HG03060 (cell line): ENCODE measurements at regions not wholly inside any gene's neighbourhood (a gene's known extent, or its start where the extent isn't known, plus 50 kb on each side); places are given as distances from the start of the nearest gene placed in this dataset.
"Not testable (repeated sequence)": the region's sequence is repeated elsewhere in the genome, so short reads cannot be mapped to it uniquely, and the experiment has no call there.

Source experiments
- ATAC-seq: cut with Tn5 transposase; IDR thresholded peaks from one replicate; pipeline ENCODE4 v1.9.1; 2021; ENCODE audit warnings: low read depth, moderate number of reproducible peaks; ENCODE audit not compliant: unreplicated experiment

DNA sequence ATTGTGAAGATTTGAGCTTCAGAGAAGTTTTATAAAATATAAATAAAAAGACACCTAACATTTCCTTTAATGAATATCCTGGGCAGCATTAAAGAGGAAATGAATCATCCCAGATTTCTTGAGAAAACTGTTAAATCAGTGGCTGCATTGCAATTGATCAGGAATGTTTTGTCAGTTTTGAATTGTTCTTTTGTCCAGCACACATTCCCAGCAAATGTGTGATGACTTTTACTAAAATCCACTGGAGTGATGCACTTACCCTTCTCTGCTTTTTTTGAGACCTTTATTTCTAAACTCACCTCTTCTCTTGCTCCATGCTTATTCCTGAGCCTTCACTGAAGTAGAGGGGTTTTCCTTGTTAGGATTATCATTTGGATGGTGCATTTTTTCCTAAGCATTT lies 1307.2 kb downstream of the CDH8 start:
- no peak for ATAC-seq

DNA sequence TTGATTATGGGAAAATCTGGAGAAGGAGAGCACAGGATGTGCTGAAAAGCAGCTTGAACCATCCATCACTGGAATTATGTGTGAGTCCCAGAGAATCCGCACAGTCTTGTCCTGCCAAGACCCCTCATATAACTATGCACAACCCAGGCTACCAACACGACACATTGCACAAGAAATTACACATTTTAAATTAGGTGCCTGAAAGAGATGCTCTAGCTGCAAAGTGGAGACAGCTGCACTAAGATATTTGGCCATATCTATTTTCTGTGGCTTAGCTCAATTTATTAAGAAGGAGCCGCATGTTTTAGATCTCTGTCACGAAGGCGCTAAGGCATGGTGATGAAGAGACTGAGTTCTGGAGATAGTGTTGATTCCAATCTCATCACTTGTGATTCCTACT lies 1308.4 kb downstream of the CDH8 start:
- no peak for ATAC-seq

DNA sequence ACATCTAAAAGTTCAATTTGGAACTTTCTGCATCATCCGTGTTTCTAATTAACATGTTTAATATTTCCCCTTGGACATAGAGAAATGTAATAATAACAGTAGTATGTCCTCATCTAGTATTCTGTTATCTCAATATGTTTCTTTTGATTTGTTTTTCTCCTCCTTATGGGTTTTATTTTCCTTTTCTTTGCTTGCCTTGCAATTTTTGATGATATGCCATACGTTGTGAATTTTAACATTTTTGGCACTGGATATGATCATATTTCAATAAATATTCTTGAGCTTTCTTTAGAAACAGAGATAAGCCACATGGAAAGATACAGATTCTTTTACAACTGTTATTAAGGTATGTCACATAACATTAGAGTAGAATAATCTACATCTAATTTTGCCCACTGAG lies 1316.2 kb downstream of the CDH8 start:
- no peak for ATAC-seq

DNA sequence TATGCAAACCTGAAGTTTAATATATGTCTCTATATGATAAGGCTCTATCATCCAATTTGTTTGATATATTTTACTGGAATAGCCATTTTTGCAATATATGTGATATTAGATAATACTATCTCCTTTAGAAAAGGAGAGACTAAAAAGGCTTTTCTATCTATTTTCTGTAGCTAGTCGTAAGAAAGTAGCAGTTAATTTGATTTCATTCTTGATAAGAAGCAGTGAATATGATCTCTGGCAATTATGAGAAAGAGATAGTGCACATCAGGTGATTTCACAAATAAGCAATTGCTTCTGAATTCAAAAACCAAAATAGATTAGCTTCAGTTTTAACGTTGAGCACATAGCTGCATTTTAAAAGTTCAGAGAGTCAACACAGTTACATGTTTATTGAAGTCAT lies 1318.4 kb downstream of the CDH8 start:
- no peak for ATAC-seq

DNA sequence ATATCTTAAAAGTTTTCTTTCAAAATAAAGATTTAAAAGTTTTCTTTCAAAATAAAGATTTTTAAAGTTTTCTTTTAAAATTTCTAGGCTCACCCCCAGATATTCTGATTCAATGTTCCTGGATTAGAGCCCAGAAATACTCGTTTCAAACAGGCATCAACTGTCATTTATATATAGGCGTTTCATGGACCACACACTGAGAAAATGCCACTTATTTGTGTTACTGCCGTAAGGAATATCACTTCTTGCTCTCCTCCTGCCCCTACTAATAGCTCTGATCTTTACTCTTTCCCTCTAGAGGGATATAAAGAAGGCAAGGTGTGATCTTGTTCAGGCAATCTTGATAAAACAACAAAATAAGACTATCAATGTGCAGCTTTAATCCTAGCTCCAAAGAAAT lies 1324.1 kb downstream of the CDH8 start:
- ATAC-seq = no peak

DNA sequence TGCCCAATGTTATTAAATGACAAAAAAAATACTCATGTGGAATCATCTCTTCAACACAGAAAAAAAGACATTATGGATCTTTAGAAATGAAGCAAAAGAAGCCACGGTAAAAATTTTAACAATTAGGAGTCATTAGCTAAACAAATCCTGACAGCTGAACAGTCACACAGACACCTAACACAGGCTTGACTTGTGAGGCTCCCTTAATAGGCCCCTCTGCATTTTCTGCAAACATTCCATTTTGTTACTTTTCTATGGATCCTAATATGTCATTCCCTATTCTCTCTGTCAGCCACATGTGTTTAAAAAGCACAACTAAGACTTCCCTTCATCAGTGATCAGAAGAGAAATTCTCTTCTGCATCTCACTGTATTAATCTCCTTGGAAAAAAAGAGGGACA lies 1331.5 kb downstream of the CDH8 start:
- ATAC-seq = no peak

DNA sequence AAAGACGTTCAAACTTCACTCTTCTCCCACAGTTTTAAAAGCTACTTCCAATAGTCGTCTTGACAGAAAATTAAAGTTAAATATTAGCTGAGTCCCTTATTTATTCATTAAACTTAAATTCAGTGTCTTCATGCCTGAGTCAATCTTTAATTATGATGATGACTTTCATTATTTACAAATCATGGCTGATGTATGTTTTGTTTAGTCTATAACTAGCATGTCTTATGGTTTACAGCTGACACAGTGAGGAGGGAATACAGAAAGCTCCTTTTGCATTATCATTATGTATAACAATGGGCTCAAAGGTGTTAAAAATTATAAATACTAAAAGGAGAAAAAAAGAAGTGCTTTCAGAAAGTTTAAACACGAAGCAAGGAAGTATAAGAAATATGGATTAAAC lies 1333.1 kb downstream of the CDH8 start:
- no peak for ATAC-seq

DNA sequence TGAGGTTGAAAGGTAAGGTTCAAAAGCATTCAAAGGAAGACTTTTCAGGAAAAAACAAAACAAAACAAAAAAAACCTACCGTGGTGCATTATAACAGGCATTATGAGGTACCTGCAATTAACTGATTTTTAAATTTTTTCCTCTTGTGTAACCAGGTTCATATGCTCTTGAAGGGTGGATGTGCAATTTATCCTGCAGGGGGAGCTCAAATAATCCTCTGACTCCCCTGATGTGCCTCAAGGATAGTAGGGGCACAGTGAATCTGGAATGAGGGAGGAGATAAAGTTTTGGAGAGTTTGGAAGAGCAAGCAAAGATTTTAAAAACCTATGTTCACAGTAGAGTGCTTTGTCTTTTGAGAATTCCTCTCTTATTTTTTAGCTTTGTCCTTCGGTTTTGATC lies 1349.4 kb downstream of the CDH8 start:
- no peak for ATAC-seq

DNA sequence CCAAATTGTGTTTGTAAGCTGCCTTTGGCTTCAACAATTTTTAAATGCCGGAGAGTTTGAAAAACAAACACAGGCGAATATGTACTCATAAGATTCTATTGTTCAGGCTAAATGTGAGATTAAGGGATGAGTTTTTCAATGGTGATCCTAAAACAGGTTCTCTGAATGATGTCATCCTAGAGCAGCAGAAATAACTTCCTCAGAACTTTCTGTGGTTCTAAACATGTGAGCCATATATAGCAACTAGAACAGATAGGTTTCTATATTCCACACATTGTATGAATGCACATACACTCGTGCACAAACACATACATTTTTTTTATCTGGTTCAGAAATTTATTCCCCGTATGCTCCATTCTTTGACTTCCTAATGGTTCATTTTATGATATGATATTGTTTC lies 1352.2 kb downstream of the CDH8 start:
- no peak for ATAC-seq

DNA sequence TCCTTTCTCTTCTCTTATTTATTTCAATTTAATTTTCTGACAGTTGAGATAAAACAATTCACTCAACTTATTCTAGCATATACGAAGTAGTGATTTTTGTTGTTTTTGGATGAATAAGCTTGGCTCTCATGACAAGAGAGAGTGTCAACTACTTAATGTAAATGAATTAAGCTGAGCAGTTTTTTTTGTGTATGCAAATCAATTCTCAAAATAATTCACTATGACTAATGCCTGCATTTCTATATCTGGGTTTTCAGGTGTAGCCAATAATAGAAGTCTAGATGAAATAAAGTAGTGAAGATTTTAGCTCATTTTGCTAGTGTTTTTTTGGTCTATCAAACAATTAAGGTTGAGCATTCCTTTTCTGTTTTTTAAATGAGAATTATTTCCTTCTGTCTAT lies 1354.0 kb downstream of the CDH8 start:
- no peak for ATAC-seq

DNA sequence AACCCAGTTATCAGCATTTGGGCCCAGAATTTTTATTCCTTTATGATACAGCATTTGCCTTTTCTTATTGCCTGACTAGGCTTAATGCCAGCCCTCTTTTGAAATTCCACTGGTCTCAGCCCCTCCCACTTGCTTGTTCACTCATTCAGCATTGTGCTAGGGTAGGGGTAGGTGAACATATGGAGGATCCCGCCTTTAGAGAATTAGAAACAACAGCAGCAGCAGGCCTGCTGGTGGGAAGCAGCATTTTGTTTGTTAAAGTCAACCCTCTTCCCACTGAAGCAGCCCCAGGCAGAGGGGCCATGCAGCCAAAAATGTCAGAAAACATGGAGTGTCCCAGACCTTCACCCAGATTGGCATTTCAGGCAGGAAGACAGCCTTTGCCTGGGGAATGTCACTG lies 1355.2 kb downstream of the CDH8 start:
- no peak for ATAC-seq

DNA sequence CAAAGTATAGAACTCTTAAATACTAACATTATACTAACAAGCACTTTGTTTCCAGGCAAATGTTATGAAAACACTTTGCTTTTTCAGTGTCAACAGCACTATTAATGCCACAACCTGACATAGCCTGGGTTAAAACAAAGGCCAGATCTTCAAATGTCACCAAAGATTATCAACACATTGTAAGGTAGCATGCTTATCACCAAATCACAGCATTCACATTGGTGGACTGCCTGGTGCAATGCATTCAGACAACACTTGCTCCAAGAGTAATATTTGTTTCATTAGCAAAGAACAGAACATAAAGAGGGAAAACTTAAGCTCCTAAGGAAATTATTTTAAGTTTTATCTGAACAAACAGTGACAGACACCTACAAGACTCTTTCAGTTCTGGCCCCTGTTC lies 1361.2 kb downstream of the CDH8 start:
- no peak for ATAC-seq

DNA sequence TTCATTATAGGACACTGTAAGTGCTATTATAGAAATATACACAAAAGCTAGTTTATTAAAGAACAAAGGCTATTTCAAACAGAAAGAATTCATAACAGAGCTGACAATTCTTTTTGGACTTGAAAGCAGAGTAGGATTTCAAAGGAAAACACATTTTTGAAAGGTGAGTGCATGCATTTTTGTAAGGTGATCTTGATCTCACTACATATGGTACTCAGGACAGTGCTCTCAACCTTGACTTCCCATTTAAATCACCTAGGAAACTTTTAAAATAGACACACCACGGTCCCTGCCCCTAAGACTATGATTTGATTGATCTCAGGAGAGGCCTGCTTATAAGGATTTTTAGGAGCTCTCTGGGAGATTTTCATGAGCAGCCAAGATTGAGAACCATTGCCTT lies 1362.0 kb downstream of the CDH8 start:
- ATAC-seq = no peak

DNA sequence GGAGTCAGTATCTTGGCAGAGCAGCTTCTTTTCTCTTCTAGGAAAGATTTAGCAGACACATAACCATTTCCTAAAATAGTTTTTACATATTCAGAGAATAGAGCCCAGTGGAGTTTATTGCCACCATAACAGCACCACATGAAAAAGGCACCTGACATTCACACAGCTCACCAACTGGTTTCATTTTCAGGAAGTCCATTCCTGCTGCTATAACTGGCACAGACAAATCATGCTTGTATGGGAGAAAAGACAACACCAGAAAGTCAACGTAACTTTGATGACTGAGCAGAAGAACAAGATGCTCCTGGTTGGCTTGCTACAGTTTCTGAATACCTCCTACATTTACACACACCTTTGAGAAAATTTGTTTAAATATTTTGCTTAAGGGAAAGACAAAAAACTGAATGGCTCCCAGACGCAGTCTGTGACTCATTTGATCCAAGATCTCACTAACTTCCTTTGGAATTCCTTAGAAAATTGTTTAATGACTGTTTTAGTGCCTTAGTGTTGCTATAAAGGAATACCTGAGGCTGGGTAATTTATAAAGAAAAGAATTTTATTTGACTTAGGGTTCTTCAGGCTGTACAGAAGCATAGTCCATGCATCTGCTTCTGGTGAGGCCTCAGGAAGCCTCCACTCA lies 1380.6 kb downstream of the CDH8 start:
- no peak for ATAC-seq

DNA sequence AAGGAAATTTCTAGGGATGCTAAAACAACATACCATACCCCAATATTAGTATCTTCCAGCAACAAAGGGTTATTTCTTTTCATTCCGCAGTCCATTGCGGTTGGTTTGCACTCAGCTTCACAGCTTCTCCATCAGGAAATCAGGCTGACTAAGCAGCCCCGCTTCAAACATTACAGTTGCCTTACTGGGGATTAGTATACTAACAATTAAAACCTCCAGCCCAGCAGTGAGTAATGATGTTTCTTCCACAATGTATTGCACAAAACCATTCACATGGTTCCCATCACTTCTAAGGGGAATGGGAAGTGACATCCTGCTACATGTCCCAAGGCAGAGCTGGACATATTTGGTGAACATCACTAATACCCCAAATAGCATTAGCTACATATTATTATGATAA lies 1384.9 kb downstream of the CDH8 start:
- no peak for ATAC-seq

DNA sequence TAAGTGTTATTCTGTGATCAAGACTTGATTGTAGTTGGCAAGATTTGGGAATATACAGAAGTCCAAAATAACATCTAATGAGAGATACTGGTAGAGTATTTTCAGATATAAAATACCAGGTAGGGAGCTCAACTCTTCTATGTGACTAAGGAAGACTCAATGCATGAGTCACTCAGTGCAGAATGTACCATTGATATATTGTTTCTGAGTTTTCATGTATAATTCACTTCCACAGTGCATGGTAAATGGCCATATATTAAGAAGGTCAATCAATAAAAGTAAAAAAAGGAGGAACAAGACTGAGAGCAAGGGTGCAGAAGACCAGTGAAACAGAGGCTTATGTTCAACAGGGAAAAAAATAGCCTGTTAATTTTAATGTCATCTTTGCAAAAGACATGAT lies 1387.9 kb downstream of the CDH8 start:
- ATAC-seq = no peak

DNA sequence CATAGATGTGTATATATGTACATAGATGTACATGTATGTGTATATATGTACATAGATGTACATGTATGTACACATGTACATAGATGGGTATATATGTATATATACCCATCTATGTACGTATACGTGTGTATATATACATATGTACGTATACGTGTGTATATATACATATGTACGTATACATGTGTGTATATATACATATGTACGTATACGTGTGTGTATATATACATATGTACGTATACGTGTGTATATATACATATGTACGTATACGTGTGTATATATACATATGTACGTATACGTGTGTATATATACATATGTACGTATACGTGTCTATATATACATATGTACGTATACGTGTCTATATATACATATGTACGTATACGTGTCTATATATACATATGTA lies 1388.8 kb downstream of the CDH8 start:
- ATAC-seq = not testable (repeated sequence)

DNA sequence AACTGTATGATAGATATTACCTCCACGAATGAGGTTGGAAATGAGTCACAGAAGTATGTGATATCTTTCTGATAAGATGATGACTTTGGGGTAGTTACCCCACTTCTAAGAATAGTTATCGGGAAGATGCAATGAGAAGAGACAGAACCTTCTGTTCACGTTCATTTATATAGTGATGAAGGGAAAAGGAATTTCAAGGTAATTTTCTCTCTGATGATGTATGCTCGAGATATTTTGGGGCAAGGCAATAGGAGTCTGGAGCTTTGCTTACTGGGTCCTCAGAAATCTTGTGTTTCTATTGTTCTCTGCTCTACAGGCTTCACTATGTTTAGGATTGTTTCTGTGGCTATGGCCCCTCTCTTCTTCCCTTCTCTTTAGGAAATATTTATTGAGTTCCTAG lies 1389.6 kb downstream of the CDH8 start:
- ATAC-seq = no peak

DNA sequence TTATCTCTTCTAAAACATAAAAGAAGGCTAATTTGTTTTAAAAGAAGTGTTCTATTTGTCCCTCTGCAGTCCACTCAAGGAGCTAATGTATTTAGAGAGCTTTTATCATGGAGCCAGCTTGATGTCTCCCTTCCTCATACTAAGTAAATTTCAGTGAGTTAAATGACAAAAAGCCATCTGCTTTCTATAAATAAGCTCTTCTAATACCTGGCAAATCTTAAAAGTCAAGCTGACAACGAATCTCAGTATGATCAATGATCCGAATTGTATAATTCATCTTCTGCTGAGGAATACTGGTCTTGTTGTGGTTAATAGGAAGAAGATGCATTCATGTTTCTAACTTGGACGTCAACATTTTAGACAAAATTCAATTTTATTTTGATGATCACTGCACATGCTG lies 1390.7 kb downstream of the CDH8 start:
- no peak for ATAC-seq

DNA sequence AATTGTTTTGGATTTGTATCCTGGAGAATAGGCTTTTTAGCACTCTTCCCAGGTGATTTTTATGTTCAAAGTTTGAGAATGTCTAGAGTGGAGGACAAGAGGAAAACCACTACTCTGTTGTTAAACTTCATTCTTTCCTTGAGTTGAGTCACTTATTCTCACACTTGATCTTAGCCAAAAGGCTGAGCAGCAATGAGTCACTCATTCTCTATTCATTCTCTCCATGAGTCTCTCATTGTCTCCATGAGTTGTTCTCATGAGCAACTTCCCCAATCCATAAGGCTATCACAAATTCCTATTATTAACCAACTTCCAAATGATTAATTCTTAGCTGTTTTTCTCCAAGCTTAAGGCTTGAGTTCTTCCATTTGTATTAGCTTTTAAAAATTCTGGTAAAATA lies 1393.3 kb downstream of the CDH8 start:
- ATAC-seq = no peak

DNA sequence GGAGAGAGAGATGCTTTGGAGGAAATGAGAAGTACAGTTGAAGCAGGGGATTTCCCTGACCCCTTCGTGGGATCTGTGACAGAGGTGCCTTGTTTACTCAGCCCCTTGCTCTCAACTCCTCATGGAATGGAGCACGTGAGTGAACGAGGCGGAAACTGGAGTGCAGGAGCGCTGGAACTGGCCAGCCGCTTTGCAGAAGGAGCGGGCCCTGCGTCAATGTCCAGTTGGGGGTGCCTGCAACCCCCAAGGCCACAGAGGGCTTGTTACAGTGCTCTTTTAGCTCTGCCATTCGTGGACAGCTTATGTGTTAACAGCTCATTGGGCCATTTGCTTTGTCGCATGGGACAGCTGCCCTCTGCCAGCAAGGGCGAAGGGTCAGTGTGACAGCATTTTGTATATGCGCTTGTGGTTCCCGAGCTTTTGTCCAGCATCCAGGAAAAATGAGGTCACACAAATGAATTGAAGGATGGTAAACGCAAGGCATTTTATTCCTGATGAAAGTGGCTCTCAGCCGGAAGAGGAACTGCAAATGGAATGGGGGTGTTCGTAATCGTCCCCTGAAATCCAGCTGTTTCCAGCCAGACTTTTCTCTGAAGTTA lies 1395.1 kb downstream of the CDH8 start:
- no peak for ATAC-seq

DNA sequence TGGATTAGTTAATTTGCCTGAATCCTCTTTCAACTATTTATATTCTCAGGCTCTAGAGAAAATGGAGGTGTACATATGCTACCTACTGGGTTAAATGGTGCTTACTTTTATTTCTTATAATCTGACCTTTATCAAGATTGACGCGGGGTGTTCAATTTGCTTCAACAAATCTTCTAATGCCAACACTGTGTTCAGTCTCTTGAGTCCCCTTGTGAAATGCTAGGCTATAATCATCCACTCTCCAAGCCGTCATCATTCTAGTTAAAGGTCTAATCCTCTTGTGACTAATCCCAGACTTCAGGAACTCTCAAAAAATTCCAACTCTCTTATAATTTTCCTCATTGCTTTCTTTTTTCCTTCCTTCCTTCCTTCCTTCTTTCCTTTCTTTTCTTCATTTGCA lies 1396.2 kb downstream of the CDH8 start:
- ATAC-seq = no peak

DNA sequence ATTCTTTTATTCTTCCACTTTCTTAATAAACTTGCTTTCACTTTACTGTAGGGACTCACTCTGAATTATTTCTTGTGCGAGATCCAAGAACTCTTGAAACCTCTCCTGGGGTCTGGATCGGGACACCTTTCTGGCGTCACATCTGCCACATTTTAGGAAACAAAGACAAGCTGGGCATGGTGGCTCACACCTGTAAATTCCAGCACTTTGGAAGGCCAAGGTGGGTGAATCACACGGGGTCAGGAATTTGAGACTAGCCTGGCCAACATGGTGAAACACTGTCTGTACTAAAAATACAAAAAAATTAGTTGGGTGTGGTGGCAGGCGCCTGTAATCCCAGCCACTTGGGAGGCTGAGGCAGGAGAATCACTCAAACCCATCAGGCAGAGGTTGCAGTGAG lies 1399.6 kb downstream of the CDH8 start:
- not testable (repeated sequence) for ATAC-seq
